Activated naive CD4-positive, alpha-beta T cell treated with anti-CD3 and anti-CD28 coated beads, Interleukin-2, amount 50 U/mL, for 24 hours (primary cell): ENCODE measurements at regions not wholly inside any gene's neighbourhood (a gene's known extent, or its start where the extent isn't known, plus 50 kb on each side); places are given as distances from the start of the nearest gene placed in this dataset.

Experiments used
- H3K27ac Mint-ChIP-seq: one replicate; pipeline ENCODE4 v1.8.0; 2021; ENCODE audit warnings: mild to moderate bottlenecking, mixed read lengths
- H3K27me3 Mint-ChIP-seq: one replicate; pipeline ENCODE4 v1.8.0; 2021; ENCODE audit warnings: mixed read lengths
- H3K36me3 Mint-ChIP-seq: one replicate; pipeline ENCODE4 v1.8.0; 2021; ENCODE audit warnings: mixed read lengths
- H3K4me1 Mint-ChIP-seq: one replicate; pipeline ENCODE4 v1.8.0; 2021; ENCODE audit warnings: mixed read lengths
- H3K4me3 Mint-ChIP-seq: one replicate; pipeline ENCODE4 v1.8.0; 2021; ENCODE audit warnings: mild to moderate bottlenecking, mixed read lengths
- H3K9me3 Mint-ChIP-seq: one replicate; pipeline ENCODE4 v1.8.0; 2021; ENCODE audit warnings: mixed read lengths

DNA sequence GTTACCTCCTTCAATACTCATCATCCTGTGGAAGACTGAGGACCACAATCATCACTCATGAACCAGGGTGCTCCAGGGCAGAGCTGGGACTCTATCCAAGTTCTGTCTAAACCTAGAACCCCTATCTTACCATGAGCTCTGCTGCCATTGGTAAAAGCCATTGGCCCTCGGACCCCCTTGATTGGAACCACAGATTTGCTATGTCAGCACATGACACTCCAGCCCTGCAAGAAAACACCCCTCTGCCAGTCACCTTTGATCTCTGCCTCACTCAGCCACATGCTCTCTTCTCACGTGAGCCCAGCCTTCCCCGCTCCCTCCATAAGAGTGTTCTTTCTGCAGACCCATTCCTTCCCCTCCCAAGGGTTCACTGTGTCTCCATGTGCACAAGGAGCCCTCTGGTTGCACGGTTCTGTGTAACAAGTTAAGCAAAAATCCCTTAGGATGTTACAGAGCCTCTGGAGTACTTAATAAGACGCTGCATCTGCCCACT lies 468.8 kb upstream of the DYNLRB2 start:
- peaks cover 5% of the 10 kb centered on the region for H3K27me3 Mint-ChIP-seq
- H3K36me3 Mint-ChIP-seq, result no peaks in the 10 kb centered on the region
- H3K27ac Mint-ChIP-seq, result no peak overlapping the region
- H3K4me1 Mint-ChIP-seq, result no peaks in the 10 kb centered on the region
- no peaks in the 10 kb centered on the region for H3K9me3 Mint-ChIP-seq
- H3K4me3 Mint-ChIP-seq, result no peak overlapping the region

DNA sequence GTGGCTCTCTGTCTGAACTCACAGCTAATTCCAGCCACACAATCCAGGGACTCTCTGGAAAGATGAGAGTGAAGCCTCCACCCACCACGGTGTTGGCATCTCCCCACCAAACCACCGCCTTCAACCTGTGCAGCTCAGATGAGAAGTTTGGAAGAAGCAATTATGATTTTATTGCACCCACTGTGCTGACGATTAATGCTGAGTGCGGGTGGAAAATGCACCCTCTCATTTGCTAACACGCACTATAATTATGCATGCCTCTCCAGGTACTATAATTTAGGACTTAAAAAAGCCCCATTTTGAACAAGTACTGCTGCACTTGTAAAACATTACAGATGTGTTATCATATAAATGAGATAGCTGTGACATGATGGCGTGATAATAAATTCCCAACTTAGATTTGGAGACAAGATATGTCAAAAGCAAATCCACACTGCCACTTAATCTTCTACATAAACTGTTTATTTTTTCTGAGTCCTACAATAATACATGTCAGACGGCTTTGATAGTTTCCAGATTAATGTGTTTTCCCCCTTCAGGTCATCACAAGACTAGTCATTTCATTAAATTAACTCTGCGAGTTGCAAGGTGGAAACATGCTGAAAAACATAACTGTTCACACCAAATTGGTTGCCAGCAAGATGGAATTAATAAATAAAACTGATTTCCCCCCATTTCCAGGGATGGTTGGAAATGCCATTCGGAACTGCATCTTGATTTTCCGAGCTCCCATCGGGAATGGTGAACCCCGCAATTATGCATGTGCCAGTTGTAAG lies 466.5 kb upstream of the MAF start:
- H3K27me3 Mint-ChIP-seq, result peaks cover 2% of the 10 kb centered on the region
- H3K4me1 Mint-ChIP-seq, result no peaks in the 10 kb centered on the region
- H3K36me3 Mint-ChIP-seq, result no peaks in the 10 kb centered on the region
- H3K9me3 Mint-ChIP-seq, result no peaks in the 10 kb centered on the region
- H3K4me3 Mint-ChIP-seq, result no peak overlapping the region
- no peak overlapping the region for H3K27ac Mint-ChIP-seq

DNA sequence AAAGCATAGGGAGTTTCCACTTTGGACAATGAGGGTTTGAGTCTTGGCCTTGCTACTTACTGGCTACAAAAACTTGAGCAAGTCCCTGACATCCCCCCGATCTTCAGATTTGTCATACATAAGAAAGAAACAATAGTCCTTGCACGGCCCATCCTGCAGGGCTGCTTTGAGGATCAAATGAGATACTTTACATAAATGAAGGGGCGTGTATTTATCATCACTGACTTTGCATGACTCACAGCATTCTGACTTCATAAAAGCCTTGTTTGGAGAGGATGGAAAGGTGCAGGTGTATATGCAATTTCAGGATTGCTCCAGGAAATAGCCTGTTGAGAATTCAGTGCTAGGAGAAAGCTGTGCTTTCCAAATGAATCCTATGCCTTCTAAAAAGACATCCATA lies 465.0 kb upstream of the MAF start:
- Mint-ChIP-seq H3K27me3 (peaks cover 2% of the 10 kb centered on the region), H3K4me1 (no peaks in the 10 kb centered on the region), H3K4me3 (no peak overlapping the region), H3K36me3 (no peaks in the 10 kb centered on the region), H3K9me3 (no peaks in the 10 kb centered on the region), H3K27ac (no peak overlapping the region)

DNA sequence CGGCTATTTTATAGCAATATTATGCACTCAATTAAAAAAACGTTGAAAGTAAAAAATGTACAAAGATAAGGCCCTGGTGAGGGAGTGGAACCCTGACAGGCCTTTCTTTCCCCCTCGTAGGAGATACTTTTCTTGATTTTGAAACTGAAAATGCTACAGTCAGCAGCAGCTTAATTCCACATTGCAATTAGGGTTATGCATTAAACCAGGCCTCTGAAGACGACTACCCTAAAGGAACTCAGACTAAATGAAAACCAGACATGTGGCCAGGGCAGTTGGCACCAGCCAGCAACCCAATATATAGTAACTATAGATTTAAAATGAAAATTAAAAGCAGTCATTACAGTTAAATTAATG lies 463.2 kb upstream of the MAF start:
- Mint-ChIP-seq H3K27ac (no peak overlapping the region), H3K27me3 (no peaks in the 10 kb centered on the region), H3K4me1 (no peaks in the 10 kb centered on the region), H3K4me3 (no peak overlapping the region), H3K36me3 (no peaks in the 10 kb centered on the region), H3K9me3 (no peaks in the 10 kb centered on the region)

DNA sequence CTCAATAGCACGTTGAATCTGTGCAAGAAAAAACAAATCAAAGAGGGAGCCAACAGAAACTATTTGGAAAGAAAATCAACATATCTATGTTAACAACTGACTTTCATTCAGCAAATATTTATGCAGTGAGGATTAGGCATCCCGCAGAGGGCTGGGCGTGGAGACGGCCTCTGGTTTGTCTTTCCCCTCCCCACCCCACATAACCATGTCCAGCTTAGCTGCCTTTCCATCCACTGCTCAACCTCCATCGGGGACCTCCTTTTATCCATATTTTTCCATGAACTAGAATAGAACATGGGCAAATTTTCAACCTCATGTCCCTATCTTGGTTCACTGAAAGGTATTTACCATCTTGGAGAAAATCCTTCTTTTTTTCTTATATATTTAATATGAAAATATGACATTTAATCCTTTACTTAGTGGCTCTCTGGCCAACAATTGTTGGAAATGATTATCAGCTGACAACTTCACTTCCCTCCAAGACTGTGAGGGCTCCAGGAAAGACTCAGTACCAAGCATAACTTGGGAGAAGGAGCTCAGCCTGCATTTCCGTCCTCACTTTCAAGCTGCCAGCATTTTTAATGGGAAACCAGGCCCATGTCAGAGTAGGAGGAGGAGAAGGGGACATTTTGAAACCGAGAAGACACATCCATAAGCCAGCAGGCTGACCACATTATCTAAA lies 462.6 kb upstream of the MAF start:
- H3K27ac Mint-ChIP-seq, result no peak overlapping the region
- no peak overlapping the region for H3K4me3 Mint-ChIP-seq
- no peaks in the 10 kb centered on the region for H3K4me1 Mint-ChIP-seq
- H3K27me3 Mint-ChIP-seq, result no peaks in the 10 kb centered on the region
- no peaks in the 10 kb centered on the region for H3K36me3 Mint-ChIP-seq
- H3K9me3 Mint-ChIP-seq, result no peaks in the 10 kb centered on the region

DNA sequence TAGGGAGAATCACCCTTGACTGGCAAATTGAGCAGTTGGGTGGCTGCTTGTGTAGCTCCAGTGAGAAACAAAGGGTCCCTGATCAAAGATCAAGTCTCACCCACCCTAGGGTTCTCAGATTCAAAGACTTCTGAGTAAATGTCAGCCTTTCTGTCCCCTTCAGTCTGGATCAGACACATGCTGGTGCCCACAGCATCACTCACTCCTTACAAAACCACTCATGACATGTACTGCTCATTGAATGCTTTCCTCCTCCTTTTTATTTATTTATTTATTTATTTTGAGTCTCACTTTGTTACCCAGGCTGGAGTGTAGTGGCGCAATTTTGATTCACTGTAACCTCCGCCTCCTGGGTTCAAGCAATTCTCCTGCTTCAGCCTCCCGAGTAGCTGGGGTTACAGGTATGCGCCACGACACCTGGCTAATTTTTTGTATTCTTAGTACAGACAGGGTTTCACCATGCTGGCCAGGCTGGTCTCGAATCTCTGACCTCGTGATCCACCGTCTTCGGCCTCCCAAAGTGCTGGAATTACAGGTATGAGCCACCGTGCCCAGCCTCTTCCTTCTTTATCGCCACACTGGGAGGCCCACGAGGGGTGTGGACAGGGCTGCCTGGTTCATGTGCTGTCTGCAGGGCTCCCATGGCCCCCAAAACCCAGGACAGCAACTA lies 462.0 kb upstream of the MAF start:
- no peaks in the 10 kb centered on the region for H3K27me3 Mint-ChIP-seq
- no peaks in the 10 kb centered on the region for H3K4me1 Mint-ChIP-seq
- no peak overlapping the region for H3K4me3 Mint-ChIP-seq
- no peak overlapping the region for H3K27ac Mint-ChIP-seq
- H3K9me3 Mint-ChIP-seq, result no peaks in the 10 kb centered on the region
- no peaks in the 10 kb centered on the region for H3K36me3 Mint-ChIP-seq

DNA sequence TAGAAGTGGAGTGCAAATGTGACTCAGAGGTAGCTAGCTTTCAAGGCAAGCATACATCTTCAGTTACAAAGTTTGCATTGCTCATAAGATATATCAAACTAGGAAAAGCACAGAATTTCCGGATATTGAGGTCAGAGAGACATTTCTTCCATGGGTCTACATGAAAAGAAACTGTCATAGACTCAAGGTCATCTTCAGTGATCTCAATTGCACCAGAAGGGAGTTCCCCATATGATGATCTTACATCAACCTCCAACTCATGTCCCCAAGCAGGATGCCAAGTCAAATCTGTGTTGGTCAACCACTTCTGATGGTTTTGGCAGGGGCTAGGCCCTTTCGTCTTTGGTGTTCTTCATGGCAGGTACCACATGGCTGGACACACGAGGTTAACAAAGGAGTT lies 459.9 kb upstream of the MAF start:
- Mint-ChIP-seq H3K36me3 (no peaks in the 10 kb centered on the region), H3K4me1 (no peaks in the 10 kb centered on the region), H3K27ac (no peak overlapping the region), H3K9me3 (no peaks in the 10 kb centered on the region), H3K4me3 (no peak overlapping the region), H3K27me3 (peaks cover 1% of the 10 kb centered on the region)

DNA sequence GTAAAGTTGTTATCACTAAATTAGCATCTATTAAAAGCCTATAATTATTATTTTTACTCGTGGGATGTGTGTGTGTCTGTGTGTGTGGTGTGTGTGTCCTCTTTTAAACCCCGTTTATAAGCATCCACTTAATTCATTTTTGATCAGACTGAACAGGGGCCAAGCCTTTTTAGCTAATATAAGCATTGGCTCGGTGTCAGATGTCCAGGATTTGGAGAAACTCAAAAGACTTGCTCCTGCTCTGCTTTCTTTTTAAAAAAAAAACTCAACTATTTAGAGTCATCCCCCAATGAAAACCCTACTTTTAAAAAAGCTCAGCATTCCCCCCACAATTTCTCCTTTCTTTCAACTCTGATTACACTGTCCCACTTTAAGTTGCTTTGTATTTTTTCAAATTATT lies 459.3 kb upstream of the MAF start:
- Mint-ChIP-seq H3K27ac (no peak overlapping the region), H3K4me1 (no peaks in the 10 kb centered on the region), H3K9me3 (no peaks in the 10 kb centered on the region), H3K27me3 (peaks cover 2% of the 10 kb centered on the region), H3K4me3 (no peak overlapping the region), H3K36me3 (no peaks in the 10 kb centered on the region)

DNA sequence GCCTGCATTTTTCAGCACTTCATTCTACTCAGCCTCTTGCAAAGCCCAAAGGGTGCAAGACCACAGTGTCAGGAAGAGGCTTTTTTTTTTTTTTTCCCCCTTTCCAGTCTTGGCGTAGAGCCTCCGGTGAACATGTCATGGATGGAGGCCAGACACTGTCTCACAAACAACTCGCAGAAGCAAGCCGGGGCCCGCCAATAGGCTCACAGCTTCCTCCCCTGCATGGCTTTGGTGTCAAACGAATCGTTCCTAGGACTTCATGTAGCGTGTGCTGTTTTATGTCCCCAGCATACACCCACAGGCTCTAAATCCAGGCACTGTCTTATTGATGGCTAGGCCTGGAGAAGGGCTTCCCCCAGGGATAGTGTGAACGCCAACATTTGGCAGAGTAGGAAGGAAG lies 457.7 kb upstream of the MAF start:
- H3K4me3 Mint-ChIP-seq, result no peak overlapping the region
- H3K4me1 Mint-ChIP-seq, result no peaks in the 10 kb centered on the region
- no peak overlapping the region for H3K27ac Mint-ChIP-seq
- H3K27me3 Mint-ChIP-seq, result peaks cover 2% of the 10 kb centered on the region
- no peaks in the 10 kb centered on the region for H3K36me3 Mint-ChIP-seq
- no peaks in the 10 kb centered on the region for H3K9me3 Mint-ChIP-seq

DNA sequence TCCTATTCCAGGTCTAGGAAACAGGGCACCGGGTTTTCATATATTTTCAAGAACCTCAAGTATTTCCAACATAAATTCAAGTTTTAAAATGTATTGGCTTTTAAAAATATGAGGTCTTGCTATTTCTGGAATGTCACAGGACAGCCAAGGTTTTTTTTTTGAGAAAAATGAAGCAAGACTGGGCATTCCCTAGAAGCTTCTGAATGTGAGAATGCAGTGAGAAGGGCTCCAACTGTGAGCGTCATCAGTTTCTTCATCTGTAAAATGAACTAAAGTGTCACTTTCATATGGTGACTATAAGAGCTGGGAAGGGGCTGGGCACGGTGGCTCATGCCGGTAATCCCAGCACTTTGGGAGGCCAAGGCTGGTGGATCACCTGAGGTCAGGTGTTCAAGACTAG lies 455.8 kb upstream of the MAF start:
- Mint-ChIP-seq H3K27ac (no peak overlapping the region), H3K27me3 (peaks cover 3% of the 10 kb centered on the region), H3K36me3 (no peaks in the 10 kb centered on the region)

DNA sequence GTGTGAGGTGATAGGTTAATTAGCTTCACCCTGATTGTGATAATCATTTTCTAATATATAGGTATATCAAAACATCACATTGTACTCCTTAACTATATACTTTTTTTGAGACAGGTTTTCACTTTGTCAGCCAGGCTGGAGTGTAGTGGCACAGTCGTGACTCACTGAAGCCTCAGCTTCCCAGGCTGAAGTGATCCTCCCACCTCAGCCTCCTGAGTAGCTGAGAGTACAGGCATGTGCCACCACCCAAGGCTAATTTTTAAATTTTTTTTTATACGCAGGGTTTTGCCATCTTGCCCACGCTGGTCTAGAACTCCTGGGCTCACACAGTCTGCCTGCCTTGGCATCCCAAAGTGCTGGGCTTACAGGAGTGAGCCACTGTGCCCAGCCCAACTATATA lies 455.3 kb upstream of the MAF start:
- Mint-ChIP-seq H3K9me3 (no peaks in the 10 kb centered on the region), H3K36me3 (no peaks in the 10 kb centered on the region), H3K4me1 (no peaks in the 10 kb centered on the region), H3K27me3 (peaks cover 3% of the 10 kb centered on the region), H3K4me3 (no peak overlapping the region), H3K27ac (no peak overlapping the region)

More for the DNA sequence above, 455.8 kb upstream of the MAF start:
- Mint-ChIP-seq H3K9me3 (no peaks in the 10 kb centered on the region), H3K4me1 (no peaks in the 10 kb centered on the region), H3K4me3 (no peak overlapping the region)

DNA sequence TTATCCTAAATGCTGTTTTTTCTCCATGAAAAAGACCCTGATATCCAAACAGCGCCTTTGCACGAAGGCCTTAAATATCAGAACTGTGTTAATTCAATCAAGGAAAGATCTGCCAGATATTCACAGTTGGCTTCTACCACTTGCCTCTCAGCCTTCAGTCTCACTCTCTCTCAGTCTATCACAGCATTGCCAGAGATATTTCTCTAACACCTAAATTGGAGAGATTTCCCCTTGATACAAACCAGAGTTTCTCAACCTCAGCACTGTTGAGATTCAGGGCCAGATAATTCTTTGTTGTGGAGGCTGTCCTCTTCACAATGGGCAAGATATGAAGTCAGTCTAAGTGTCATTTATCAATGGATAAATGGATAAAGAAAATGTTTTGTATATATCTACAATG lies 454.1 kb upstream of the MAF start:
- no peak overlapping the region for H3K4me3 Mint-ChIP-seq
- H3K36me3 Mint-ChIP-seq, result no peaks in the 10 kb centered on the region
- H3K4me1 Mint-ChIP-seq, result no peaks in the 10 kb centered on the region
- no peak overlapping the region for H3K27ac Mint-ChIP-seq
- peaks cover 4% of the 10 kb centered on the region for H3K27me3 Mint-ChIP-seq
- no peaks in the 10 kb centered on the region for H3K9me3 Mint-ChIP-seq

DNA sequence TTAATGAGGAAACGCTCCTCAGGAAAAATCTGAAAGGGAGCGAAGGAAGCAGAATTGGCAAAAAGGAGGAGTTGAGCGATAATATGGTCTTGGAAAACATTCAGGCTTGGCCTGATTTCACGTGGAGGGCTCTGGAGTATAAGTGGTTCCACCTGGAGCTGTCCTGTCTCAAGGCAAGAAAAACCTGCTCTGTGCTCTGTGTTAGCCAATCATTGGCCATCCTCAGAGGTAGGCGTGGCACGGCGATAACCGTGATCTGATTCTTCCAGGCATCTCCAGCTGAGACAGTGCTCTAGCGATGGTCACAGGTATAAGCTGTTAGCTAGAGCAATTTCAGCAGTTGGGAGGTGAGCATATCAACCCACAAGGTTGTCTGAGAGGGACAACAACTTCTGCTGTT lies 450.5 kb upstream of the MAF start:
- Mint-ChIP-seq H3K36me3 (no peaks in the 10 kb centered on the region), H3K27ac (no peak overlapping the region), H3K27me3 (peaks cover 6% of the 10 kb centered on the region), H3K4me1 (no peaks in the 10 kb centered on the region), H3K9me3 (no peaks in the 10 kb centered on the region), H3K4me3 (no peak overlapping the region)

DNA sequence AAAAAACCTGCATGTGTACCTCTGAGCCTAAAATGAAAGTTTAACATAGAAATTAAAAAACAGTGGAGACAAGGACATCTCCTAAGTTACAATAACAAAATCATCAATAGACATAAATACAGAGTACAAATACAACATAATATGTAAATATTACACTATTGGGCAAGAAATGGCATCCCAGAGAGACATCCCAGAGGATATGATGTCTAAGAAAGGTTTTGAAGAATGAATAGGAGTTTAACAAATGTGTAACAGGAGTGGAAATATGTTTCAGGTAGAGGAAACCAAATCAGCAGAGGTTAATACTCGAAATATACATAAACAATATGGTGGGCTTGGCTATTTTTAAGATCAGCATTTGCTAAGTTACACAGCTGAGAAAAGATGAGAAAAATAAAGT lies 447.7 kb upstream of the MAF start:
- Mint-ChIP-seq H3K27me3 (peaks cover 4% of the 10 kb centered on the region), H3K36me3 (no peaks in the 10 kb centered on the region), H3K4me1 (no peaks in the 10 kb centered on the region), H3K27ac (no peak overlapping the region), H3K4me3 (no peak overlapping the region), H3K9me3 (no peaks in the 10 kb centered on the region)

DNA sequence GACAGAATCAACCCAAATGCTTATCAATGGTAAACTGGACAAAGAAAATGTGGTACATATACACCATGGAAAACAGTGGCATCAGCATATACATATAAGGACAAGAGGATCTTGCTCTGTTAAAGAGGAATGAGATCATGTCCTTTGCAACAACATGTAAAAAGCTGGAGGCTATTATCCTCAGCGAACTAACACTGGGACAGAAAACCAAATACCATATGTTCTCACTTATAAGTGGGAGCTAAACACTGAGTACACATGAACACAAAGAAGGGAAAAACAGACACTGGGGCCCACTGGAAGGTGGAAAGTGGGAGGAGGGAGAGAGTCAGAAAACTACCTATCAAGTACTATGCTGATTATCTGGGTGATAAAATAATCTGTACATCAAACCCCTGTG lies 447.3 kb upstream of the MAF start:
- no peak overlapping the region for H3K4me3 Mint-ChIP-seq
- peaks cover 3% of the 10 kb centered on the region for H3K27me3 Mint-ChIP-seq
- no peaks in the 10 kb centered on the region for H3K36me3 Mint-ChIP-seq
- no peak overlapping the region for H3K27ac Mint-ChIP-seq
- no peaks in the 10 kb centered on the region for H3K4me1 Mint-ChIP-seq
- H3K9me3 Mint-ChIP-seq, result no peaks in the 10 kb centered on the region

DNA sequence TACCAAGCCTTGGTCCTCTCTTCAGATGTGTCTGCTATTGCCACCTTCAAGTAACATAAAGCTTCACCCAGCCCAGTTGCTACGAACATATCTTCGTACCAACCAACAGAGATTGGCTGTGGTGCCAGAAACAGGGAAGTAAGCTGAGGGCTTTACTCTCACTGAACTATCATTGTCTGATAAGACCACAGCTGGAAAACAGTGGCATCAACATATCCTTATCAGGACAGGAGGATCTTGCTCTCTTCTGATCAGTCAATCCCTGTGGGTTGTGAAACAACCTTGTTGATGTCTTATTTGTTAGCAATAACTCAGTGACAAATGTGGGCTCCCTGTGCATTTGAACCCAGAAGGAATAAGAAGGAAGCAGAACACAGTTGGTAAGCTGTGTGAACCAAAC lies 446.3 kb upstream of the MAF start:
- H3K27ac Mint-ChIP-seq, result no peak overlapping the region
- H3K4me1 Mint-ChIP-seq, result no peaks in the 10 kb centered on the region
- H3K4me3 Mint-ChIP-seq, result no peak overlapping the region
- H3K36me3 Mint-ChIP-seq, result no peaks in the 10 kb centered on the region
- no peaks in the 10 kb centered on the region for H3K9me3 Mint-ChIP-seq
- H3K27me3 Mint-ChIP-seq, result peaks cover 3% of the 10 kb centered on the region
